Stimulated activated CD8-positive, alpha-beta memory T cell treated with anti-CD3 and anti-CD28 coated beads, Interleukin-7, amount 100 ng/mL, for 24 hours (primary cell): ENCODE measurements at regions not wholly inside any gene's neighbourhood (a gene's known extent, or its start where the extent isn't known, plus 50 kb on each side); places are given as distances from the start of the nearest gene placed in this dataset.

Source experiments
- DNase-seq: peaks from one replicate; pipeline ENCODE4 v3.0.0-alpha.2; 2020; ENCODE audit warnings: low read depth

DNA sequence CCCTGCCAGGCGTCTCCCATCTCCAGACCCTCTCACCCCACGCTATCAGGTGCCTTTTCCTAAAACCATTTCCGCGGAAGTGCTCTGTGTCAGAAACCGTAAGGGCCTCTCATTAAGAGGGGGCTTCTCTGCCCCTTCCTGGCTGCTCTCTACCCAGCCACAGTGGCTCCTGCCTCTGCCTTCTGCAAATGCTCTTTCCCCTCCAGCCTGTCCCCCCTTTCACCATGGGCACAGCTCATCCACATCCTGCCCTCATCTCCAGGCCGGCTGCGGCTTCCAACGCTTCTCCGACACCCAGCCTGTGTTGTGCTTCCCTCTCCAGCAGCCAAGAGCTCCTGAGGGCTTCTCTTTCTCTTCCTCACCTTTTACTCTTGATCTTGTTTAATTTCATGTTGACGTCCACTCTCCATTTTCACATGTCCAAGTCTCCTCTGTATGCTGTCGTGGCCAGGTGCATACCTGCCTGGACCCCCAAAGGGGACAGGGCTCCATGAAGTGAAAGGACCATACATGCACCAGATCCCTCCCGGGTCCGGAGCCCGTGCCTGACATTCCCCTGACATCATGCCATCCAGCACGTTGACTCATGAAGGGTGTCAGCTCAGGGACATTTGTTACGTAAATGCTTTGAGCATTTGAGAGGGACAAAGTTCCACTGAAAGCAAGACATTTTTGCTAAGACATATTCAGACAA is 306.5 kb downstream of the AJAP1 start:
- no peak for DNase-seq

DNA sequence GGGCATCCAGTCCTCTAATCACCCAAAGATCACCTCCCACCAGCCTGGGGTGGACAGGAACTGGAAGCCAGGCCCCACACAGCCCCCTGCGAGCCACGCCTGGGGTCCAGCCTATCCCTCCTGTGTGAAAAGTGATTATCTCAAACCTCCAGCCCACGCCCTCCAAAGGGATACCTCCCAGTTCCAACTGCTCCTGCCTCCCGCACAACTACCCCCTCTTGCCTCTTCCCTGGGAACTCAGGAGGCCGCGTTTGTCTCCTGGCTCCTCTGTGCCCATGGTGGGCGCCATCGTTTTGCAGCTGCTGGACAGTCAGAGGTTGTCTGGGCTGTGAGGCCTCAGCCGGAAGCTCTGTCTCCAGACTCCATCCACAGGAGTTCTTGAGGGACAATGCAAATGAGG is 305.9 kb downstream of the AJAP1 start:
- no peak for DNase-seq

GRCh38 chr1:4959216-4959615 is 304.8 kb downstream of the AJAP1 start:
- DNase-seq, result no peak

- DNase-seq, result no peak
Measured at GRCh38 chr1:4957027-4957426, 302.6 kb downstream of the AJAP1 start.

- no peak for DNase-seq
Measured at GRCh38 chr1:4954392-4954791, 300.0 kb downstream of the AJAP1 start.

DNA sequence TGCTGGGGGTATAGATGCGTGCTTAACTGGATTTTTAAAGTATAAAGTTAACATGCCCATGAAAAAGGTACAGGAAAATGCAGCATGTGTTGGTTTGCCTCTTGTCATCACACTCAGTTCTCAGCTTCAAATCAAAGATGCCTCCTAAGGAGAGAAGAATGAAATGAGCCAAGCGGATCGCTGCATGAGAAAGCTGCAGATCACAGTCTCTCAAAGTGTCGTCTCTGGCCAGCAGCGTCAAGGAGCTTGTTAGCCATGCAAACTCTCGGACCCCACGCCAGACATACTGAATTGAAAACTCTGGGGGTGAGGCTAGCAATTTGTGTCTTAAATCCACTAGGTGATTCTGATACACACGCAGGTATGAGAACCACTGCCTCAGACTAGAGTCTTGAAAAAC is 297.2 kb downstream of the AJAP1 start:
- no peak for DNase-seq

DNA sequence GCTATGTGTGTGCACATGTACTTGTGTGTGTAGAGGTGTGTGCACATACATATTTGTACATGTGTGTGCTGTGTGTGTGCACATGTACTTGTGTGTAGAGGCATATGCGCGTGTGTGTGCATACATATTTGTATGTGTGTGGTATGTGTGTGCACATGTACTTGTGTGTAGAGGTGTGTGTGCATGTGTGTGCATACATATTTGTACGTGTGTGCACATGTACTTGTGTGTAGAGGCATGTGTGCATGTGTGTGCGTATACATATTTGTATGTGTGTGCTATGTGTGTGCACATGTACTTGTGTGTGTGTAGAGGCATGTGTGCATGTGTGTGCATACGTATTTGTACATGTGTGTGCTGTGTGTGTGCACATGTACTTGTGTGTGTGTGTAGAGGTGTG is 291.9 kb downstream of the AJAP1 start:
- no peak for DNase-seq

DNA sequence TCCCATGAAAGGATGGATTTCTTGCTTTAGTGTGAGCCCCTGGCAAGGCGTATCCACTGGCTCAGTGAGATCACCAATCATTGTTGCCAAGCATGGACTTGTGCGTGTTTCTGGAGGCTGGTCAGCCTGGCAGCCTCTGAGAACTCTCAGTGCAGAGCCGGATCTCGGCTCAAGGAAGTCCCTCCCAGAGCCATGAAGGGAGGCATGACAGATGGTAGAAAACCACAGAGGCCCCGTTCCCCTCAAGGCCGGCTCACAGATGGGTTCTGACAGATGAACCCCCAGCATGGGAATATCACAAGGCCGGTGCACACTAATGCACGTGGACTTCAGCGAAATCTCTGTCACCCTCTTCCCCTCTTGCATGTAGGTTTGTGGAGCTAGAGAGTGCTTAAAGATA is 290.5 kb downstream of the AJAP1 start:
- no peak for DNase-seq

DNA sequence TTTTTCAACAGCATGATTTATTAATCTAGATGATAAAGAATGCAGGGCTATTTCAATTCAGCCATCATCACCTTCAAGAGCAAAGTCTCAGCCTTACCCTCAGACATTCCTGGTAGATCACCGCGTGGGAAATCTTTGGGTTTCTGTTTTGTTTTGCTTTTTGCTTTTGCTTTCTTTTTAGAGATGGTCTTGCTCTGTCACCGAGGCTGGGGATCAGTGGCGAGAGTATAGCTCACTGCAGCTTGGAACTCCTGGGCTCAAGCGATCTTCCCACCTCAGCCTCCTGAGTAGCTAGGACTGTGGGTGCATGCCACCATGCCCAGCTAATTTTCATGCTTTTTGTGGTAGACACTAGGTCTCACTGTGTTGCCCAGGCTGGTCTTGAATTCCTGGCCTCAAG is 289.7 kb downstream of the AJAP1 start:
- DNase-seq, result no peak

GRCh38 chr1:4939266-4939665 is 284.9 kb downstream of the AJAP1 start:
- DNase-seq, result no peak

GRCh38 chr1:4937876-4938534 is 283.6 kb downstream of the AJAP1 start:
- DNase-seq, result no peak

- DNase-seq, result no peak
Measured at GRCh38 chr1:4935807-4936206, 281.4 kb downstream of the AJAP1 start.

DNA sequence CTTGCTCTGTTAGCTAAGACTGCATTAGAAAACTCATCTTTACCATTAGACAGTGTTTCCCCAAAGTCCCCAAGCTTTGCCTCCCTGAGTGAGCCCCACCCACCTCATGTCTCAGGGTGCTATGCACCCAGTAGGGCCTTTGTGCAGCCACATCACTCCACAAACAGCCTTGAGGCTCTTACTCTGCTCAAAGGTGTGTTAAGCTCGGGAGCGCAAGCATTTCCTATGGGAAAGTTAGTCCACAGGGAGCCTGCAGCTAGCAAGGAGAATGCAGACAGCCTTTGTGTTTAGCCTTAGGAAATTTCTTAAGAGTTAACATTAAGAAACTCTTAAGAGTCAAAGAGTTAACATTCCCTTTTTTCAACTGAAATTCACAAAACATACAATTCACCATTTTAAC is 278.8 kb downstream of the AJAP1 start:
- DNase-seq, result no peak

DNA sequence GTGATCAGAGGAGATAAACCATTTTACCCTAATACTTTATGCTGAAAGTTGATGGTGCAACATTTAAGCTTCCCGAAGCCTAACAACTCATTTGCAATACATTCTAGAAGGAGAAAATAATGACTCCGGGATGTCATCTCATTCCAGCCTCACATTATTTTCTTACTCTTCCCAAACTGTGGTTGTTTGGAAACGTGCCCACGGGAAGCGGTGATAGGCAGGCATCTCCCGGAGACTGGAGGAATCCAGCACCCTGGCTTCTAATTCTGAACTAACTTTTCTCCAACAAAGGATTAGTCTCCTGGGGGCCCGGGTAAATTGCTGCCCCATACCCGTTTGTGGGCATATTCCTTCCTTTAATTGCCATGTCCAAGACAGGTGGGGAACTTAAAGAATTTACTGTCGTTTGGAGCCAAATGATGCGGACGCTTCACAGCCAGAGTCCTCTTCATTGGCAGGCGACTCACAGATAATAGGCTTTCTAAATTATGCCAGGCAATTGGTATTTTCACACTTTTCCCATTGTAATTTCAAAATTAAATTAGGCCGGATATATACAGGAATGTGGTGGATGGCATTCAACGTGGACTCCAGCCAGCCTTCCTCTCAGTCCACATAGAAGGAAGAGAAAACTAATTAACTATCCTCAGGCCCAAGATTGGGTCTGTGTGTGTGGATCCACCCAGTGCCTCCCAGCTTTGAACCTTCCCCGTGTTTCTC is 278.1 kb downstream of the AJAP1 start:
- DNase-seq, result no peak

- DNase-seq, result no peak
Measured at GRCh38 chr1:4931486-4931885, 277.1 kb downstream of the AJAP1 start.

DNA sequence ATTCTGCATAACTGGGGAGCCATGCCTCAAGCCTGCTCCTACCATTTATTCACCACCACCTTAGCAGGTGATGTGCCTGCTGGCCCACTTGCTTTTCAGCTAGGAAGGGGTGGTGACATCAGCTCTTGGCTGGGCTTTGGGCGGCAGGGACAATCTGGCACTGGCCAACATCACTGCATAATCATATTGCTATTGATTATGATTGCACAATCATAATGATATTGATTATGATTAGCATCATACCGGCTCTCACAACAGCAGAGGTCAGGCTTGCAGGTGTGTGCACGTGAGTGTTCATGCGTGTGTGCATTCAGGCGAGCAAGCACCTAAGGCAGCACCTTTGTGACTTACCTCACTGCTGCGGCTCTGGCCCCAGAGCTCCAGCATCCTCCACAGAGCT is 273.8 kb downstream of the AJAP1 start:
- no peak for DNase-seq

GRCh38 chr1:4924356-4924755 is 269.9 kb downstream of the AJAP1 start:
- no peak for DNase-seq

GRCh38 chr1:4916610-4917009 is 262.2 kb downstream of the AJAP1 start:
- DNase-seq, result no peak

GRCh38 chr1:4915154-4915553 is 260.7 kb downstream of the AJAP1 start:
- no peak for DNase-seq

DNA sequence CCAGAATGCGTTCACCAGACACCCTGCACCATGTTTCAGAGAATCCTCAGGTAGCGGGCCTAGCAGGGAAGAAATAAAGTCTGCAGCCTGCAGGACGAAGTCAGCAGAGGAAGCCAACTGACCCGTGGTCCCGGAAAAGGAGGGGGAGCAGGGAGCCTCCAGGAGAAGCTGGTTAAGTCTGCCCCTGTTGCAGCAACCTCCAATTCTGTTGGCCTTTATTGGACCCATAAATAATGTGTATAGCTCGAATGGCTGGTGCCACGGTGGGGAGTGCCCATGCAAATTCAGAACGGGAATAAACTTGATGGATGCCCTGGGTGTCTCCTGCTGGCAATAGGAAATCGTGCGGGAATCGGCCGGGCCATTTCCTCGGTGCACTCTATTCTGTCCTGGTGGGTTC is 254.1 kb downstream of the AJAP1 start:
- DNase-seq, result no peak

GRCh38 chr1:4894566-4894965 is 240.2 kb downstream of the AJAP1 start:
- DNase-seq, result no peak

GRCh38 chr1:4880626-4881025 is 226.2 kb downstream of the AJAP1 start:
- no peak for DNase-seq

DNA sequence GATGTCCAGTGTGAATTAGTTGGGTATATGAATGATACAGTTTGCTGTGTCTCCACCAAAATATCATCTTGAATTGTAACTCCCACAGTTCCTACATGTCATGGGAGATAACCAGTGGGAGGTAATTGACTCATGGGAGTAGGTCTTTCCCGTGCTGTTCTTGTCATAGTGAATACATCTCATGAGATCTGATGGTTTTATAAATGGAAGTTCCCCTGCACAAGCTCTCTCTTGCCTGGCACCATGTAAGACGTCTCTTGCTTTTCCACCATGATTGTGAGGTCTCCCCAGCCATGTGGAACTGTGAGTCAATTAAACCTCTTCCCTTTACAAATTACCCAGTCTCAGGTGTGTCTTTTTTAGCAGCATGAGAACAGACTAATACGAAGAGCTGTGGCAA is 223.0 kb downstream of the AJAP1 start:
- DNase-seq, result no peak
